Thymus (tissue), 11 donors: ENCODE measurements at regions not wholly inside any gene's neighbourhood (a gene's known extent, or its start where the extent isn't known, plus 50 kb on each side); places are given as distances from the start of the nearest gene placed in this dataset.

Experiments used
- DNase-seq, 9 donors: peaks; one replicate each; pipeline ENCODE4 v3.0.0-alpha.2; 2013; ENCODE audit warnings: low spot score in 9 of 9, low read depth in 6 of 9, missing footprints in 1 of 9
- H3K27ac ChIP-seq, 2 donors: one replicate each; pipeline ENCODE4 v1.5.1; 2013; ENCODE audit warnings: control low read depth in 1 of 2, low read depth in 1 of 2, low read length in 1 of 2, mild to moderate bottlenecking in 1 of 2, moderate library complexity in 1 of 2
- H3K27me3 ChIP-seq, 2 donors: one replicate each; pipeline ENCODE4 v1.5.1; 2013; ENCODE audit warnings: low read length in 1 of 2; ENCODE audit not compliant: control insufficient read depth in 2 of 2, insufficient read depth in 1 of 2
- H3K36me3 ChIP-seq, 2 donors: one replicate each; pipeline ENCODE4 v1.5.1; 2013; ENCODE audit warnings: low read length in 1 of 2, mild to moderate bottlenecking in 1 of 2, moderate library complexity in 1 of 2; ENCODE audit not compliant: control insufficient read depth in 2 of 2, insufficient read depth in 2 of 2
- H3K4me1 ChIP-seq, 2 donors: one replicate each; pipeline ENCODE4 v1.5.1; 2013; ENCODE audit warnings: low read length in 2 of 2; ENCODE audit not compliant: control insufficient read depth in 2 of 2, insufficient read depth in 2 of 2
- H3K4me3 ChIP-seq, 2 donors: one replicate each; pipeline ENCODE4 v1.5.1; 2013; ENCODE audit warnings: low read length in 2 of 2, control low read depth in 1 of 2, mild to moderate bottlenecking in 1 of 2
- H3K9me3 ChIP-seq, 2 donors: one replicate each; pipeline ENCODE4 v1.5.1; 2013; ENCODE audit warnings: low read length in 1 of 2, mild to moderate bottlenecking in 1 of 2; ENCODE audit not compliant: control insufficient read depth in 2 of 2, insufficient read depth in 1 of 2
- WGBS: extraction: QIAGEN DNeasy Blood & Tissue Kit; methylation state at CpG from one replicate; pipeline ENCODE4 v1.1.7; 2013; 5-methylcytosine and 5-hydroxymethylcytosine counted together
- donor health status: healthy.

- Histone ChIP-seq H3K4me1 (peaks cover 0 to 10% of the 10 kb centered on the region in 2 donors), H3K36me3 (no peaks in the 10 kb centered on the region), H3K4me3 (no peak overlapping the region), H3K9me3 (no peaks in the 10 kb centered on the region), H3K27ac (no peak overlapping the region), H3K27me3 (no peaks in the 10 kb centered on the region)
- 91% methylated on average over 5 of the region's 5 CpGs for WGBS
- no peak for DNase-seq
These were observed 59.7 kb upstream of the PRDM8 start for GRCh38 chr4:80137631-80138030.

- Histone ChIP-seq H3K27ac (no peak overlapping the region), H3K36me3 (no peaks in the 10 kb centered on the region), H3K4me3 (no peak overlapping the region), H3K4me1 (peaks cover 0 to 10% of the 10 kb centered on the region in 2 donors), H3K27me3 (no peaks in the 10 kb centered on the region), H3K9me3 (no peaks in the 10 kb centered on the region)
- WGBS = 98% methylated on average over 1 of the region's 1 CpG
- no peak for DNase-seq
These were observed 61.0 kb upstream of the PRDM8 start for GRCh38 chr4:80136270-80136669.

- no peak for DNase-seq
- H3K27ac ChIP-seq = no peak overlapping the region
- H3K4me1 ChIP-seq = peaks cover 0 to 10% of the 10 kb centered on the region in 2 donors
- H3K4me3 ChIP-seq = no peak overlapping the region
- H3K9me3 ChIP-seq = no peaks in the 10 kb centered on the region
- H3K27me3 ChIP-seq = no peaks in the 10 kb centered on the region
- H3K36me3 ChIP-seq = no peaks in the 10 kb centered on the region
These were observed 61.6 kb upstream of the PRDM8 start for GRCh38 chr4:80135702-80136058.

- DNase-seq = no peak
- no peak overlapping the region for H3K27ac ChIP-seq
- H3K9me3 ChIP-seq = no peaks in the 10 kb centered on the region
- 96% methylated on average over 8 of the region's 8 CpGs for WGBS
- peaks cover 0 to 8% of the 10 kb centered on the region in 2 donors for H3K4me1 ChIP-seq
- H3K4me3 ChIP-seq = no peak overlapping the region
- no peaks in the 10 kb centered on the region for H3K36me3 ChIP-seq
- no peaks in the 10 kb centered on the region for H3K27me3 ChIP-seq
These were observed 62.1 kb upstream of the ANTXR2 start for GRCh38 chr4:80134936-80135701.

GRCh38 chr4:80133240-80133783 is 60.3 kb upstream of the ANTXR2 start:
- no peak for DNase-seq
- Histone ChIP-seq H3K9me3 (no peaks in the 10 kb centered on the region), H3K4me3 (no peak overlapping the region), H3K27me3 (no peaks in the 10 kb centered on the region), H3K4me1 (no peaks in the 10 kb centered on the region), H3K36me3 (no peaks in the 10 kb centered on the region), H3K27ac (no peak overlapping the region)
- 98% methylated on average over 9 of the region's 9 CpGs for WGBS

GRCh38 chr4:80129785-80130184 is 56.8 kb upstream of the ANTXR2 start:
- H3K27me3 ChIP-seq = no peaks in the 10 kb centered on the region
- no peak overlapping the region for H3K4me3 ChIP-seq
- H3K4me1 ChIP-seq = peaks cover 3 to 10% of the 10 kb centered on the region in 2 donors
- DNase-seq = no peak
- H3K27ac ChIP-seq = no peak overlapping the region
- H3K9me3 ChIP-seq = no peaks in the 10 kb centered on the region
- no peaks in the 10 kb centered on the region for H3K36me3 ChIP-seq

GRCh38 chr4:80128941-80129340 is 55.9 kb upstream of the ANTXR2 start:
- Histone ChIP-seq H3K9me3 (no peaks in the 10 kb centered on the region), H3K4me1 (peaks cover 3 to 10% of the 10 kb centered on the region in 2 donors), H3K4me3 (no peak overlapping the region), H3K27ac (no peak overlapping the region), H3K27me3 (no peaks in the 10 kb centered on the region), H3K36me3 (no peaks in the 10 kb centered on the region)
- DNase-seq = peak in 1 of 9 donors; percentile 27

- no peak for DNase-seq
- H3K4me3 ChIP-seq = no peak overlapping the region
- WGBS = 96% methylated on average over 3 of the region's 3 CpGs
These were observed 54.9 kb upstream of the ANTXR2 start for GRCh38 chr4:80127870-80128419.

GRCh38 chr4:80126435-80126834 is 53.4 kb upstream of the ANTXR2 start:
- Histone ChIP-seq H3K27me3 (no peaks in the 10 kb centered on the region), H3K27ac (no peak overlapping the region), H3K4me3 (no peak overlapping the region), H3K36me3 (no peaks in the 10 kb centered on the region), H3K9me3 (no peaks in the 10 kb centered on the region), H3K4me1 (peaks cover 3 to 10% of the 10 kb centered on the region in 2 donors)
- DNase-seq = no peak
- WGBS = 97% methylated on average over 2 of the region's 2 CpGs

More at GRCh38 chr4:80127870-80128419, 54.9 kb upstream of the ANTXR2 start:
- Histone ChIP-seq H3K27me3 (no peaks in the 10 kb centered on the region), H3K9me3 (no peaks in the 10 kb centered on the region), H3K4me1 (peaks cover 3 to 10% of the 10 kb centered on the region in 2 donors), H3K36me3 (no peaks in the 10 kb centered on the region), H3K27ac (no peak overlapping the region)
